ENCODE measurements at regions not wholly inside any gene's neighbourhood (a gene's known extent, or its start where the extent isn't known, plus 50 kb on each side); places are given as distances from the start of the nearest gene placed in this dataset.
"Not testable (repeated sequence)": the region's sequence is repeated elsewhere in the genome, so short reads cannot be mapped to it uniquely, and the experiment has no call there.

DNA sequence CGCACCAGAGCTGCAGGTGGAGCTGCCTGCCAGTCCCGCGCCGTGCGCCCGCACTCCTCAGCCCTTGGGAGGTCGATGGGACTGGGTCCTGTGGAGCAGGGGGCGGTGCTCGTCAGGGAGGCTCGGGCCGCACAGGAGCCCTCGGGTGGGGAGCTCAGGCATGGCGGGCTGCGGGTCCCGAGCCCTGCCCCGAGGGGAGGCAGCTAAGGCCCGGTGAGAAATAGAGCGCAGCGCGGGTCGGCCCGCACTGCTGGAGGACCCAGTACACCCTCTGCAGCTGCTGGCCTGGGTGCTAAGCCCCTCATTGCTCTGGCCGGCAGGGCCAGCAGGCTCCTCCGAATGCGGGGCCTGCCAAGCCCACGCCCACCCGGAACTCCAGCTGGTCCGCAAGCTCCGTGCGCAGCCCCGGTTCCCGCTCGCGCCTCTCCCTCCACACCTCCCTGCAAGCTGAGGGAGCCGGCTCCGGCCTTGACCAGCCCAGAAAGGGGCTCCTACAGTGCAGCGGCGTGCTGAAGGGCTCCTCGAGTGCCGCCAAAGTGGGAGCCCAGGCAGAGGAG is 403.7 kb upstream of the KLHL1 start:
- DNase-seq (ENCODE audit: low spot score), result not testable (repeated sequence)

DNA sequence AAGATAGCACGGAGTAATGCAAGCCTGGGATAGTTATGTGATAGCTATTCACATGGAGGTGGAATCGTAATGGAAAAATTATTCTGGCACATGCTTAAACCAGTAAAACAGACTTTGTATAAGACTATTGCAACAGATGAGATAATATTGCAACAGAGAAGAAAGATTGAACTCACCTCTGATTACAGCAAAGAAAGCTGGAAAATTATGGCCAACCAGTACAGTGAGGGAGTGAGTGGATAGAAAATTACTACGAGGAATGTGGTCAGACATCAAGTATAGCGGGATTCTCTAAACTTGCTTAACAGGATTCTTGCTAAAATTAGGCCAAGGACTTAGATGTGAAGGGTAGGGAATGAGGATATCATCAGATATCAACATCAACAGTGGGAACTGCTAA is 397.6 kb upstream of the KLHL1 start:
- DNase-seq (ENCODE audit: low spot score), result no peak

DNA sequence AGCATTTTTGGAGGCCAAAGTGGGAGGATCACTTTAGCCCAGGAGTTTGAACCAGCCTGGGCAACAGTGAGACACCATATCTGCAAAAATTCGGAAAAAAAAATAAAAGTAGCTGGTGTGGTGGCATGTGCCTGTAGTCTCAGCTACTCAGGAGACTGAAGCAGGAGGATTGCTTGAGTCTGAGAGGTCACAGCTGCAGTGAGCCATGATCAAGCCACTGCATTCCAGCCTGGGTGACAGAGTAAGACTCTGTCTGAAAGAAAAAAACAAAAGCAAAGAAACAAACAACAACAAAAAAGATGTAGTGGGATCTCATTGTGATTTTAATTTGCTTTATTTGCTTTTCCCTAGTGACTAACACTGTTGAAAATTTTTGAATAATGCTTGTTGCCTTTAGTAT is 394.7 kb upstream of the KLHL1 start:
- no peak for DNase-seq (ENCODE audit: low spot score)

DNA sequence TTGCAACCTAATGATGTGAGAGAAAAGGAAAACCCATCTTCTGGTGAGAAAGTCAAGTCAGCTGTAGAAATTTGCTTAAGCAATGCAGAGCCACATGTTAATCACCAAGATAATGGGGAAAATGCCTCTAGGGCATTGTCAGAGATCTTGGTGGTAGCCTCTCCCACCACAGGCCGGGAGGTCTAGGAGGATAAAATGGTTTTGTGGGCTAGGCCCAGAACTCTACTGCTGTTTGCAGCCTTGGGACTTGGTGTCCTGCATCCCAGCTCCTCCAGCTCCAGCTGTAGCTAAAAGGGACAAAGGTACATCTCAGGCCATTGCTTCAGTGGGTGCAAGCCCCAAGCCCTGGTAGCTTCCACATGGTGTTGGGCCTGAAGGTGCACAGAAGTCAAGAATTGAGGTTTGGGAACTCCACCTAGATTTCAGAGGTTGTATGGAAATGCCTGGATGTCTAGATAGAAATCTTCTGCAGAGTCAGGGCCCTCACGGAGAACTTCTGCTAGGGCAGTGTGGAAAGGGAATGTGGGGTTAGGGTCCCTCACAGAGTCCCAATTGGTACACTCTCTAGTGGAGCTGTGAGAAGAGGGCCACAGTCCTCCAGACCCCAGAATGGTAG is 382.2 kb upstream of the KLHL1 start:
- no peak for DNase-seq (ENCODE audit: low spot score)

DNA sequence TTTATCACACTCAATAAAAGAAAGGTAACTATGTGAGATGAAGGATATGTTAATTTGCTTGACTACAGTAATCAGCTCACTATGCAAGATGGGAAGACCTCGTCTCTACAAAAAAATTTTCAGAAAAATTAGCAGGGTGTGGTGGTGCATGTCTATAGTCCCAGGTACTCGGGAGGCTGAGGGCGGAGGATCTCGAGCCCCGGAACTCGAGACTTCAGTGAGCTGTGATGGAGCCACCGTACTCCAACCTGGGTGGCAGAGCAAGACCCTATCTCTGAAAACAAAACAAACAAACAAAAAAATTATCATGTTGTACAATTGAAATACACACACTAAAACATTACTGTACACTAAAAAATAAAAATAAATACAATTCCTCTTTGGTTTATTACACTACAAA is 376.7 kb upstream of the KLHL1 start:
- no peak for DNase-seq (ENCODE audit: low spot score)

- DNase-seq (ENCODE audit: low spot score), result no peak
These were observed 375.5 kb upstream of the KLHL1 start for GRCh38 chr13:70483599-70484276.

DNA sequence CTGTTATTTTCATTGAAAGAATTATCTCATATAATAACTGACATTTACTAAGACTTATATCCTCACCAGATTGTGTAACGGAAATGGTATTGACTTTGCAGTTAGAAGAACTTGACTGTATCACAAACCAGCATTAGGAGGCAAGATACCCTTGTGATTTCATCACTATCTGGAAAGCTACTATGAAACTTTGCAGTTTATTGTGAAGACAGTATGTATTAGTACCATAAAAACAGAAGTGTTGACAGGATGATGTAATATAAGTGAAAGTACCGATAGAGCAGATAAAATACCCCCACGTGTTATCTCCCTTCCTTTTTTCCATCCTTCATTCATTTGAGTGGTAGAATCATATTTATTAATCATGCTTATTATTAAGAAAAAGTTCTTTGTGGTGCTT is 365.7 kb upstream of the KLHL1 start:
- peak; percentile 29 for DNase-seq (ENCODE audit: low spot score)

- no peak for DNase-seq (ENCODE audit: low spot score)
These were observed 360.8 kb upstream of the KLHL1 start for GRCh38 chr13:70469077-70469476.

- DNase-seq (ENCODE audit: low spot score), result no peak
These were observed 349.2 kb upstream of the KLHL1 start for GRCh38 chr13:70457474-70457873.

GRCh38 chr13:70448820-70449219 is 340.6 kb upstream of the KLHL1 start:
- DNase-seq (ENCODE audit: low spot score), result no peak

- DNase-seq (ENCODE audit: low spot score), result no peak
These were observed 324.1 kb upstream of the KLHL1 start for GRCh38 chr13:70432276-70432805.

- no peak for DNase-seq (ENCODE audit: low spot score)
These were observed 322.0 kb upstream of the KLHL1 start for GRCh38 chr13:70430256-70430655.

DNA sequence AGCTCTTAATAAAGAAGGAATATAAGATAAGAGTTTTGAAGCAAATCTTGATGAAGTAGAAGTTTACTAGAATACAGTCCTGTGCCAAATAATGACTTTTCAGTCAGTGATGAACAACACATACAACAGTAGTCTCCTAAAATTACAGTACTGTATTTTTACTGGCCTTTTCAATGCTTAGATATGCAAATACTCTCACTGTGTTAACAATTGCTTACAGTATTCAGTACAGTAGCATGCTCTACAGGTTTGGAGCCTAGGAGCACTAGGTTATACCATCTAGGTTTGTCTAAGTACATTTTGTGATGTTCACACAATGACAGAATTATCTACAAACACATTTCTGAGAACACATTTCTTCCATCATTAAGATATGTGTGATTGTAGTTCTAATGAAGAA is 316.7 kb upstream of the KLHL1 start:
- DNase-seq (ENCODE audit: low spot score), result no peak

DNA sequence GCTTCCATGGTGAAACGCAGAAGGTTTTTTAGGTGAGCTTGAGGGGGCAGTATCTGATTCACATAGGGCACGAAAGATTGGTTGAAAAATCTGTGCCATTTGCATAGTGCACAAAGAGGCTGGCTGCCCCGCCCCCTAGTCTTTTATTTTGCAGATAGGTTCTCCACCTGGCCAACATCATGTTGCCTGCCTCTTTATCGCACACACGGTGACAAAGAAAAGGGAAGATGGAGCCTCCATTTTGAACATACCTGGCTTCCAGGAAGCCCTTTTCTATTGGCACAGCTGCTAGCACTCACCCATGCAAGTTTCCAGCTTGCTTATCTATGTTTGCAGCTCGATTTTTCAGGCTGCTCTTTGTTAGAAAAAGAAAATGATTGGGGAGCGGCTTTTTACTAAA is 316.2 kb upstream of the KLHL1 start:
- no peak for DNase-seq (ENCODE audit: low spot score)

DNA sequence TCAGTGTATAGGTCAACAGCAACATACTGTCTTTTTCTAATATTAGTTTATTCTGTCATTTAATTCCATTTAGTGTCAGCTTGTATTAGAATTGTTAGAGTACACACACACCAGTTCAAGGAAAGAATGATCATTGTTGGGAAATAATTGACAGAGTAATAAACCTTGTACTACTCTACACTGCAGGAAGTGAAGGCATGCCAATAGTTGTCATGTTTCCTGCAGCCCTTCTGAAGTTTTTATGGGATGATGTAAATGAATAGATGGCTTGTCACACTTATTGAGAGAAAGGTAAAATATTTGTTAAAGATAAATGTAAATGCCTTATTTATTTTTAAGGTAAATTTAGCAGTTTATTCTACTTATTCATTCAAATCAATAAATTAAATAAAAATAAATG is 306.9 kb upstream of the KLHL1 start:
- no peak for DNase-seq (ENCODE audit: low spot score)

DNA sequence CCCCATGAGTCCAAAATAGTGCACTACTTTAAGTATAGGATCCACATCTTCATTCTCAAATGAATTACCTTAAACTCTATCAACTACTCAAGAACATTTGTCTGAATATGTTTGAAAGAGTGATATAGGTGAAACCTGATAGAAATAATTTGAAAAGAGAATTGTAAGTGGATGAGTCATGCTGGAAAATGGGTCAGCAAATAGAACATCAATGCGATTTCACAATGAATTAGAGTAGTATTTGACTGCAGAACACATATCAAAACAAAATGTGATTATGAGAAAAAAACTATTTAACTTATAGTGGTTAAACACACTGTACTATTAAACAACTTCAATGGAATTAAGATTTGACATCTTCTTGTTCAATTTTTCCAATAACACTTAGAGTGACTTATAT is 300.6 kb upstream of the KLHL1 start:
- DNase-seq (ENCODE audit: low spot score), result no peak

- no peak for DNase-seq (ENCODE audit: low spot score)
These were observed 299.2 kb upstream of the KLHL1 start for GRCh38 chr13:70407486-70407885.

DNA sequence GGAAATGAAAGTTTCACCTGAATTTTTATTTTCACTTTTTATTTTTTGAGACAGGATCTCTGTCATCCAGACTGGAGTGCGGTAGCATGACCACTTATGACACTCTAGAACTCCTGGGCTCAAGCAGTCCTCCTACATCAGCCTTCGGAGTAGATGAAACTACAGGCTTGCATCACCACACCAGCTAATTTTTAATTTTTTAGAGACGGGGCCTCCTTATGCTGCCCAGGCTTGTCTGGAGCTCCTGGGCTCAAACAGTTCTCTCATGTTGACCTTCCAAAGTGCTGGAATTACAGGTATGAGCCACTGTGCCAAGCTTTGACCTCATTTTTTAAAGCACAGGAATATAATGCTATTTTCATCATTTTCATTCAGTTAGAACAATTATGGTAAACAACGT is 297.0 kb upstream of the KLHL1 start:
- DNase-seq (ENCODE audit: low spot score), result no peak

DNA sequence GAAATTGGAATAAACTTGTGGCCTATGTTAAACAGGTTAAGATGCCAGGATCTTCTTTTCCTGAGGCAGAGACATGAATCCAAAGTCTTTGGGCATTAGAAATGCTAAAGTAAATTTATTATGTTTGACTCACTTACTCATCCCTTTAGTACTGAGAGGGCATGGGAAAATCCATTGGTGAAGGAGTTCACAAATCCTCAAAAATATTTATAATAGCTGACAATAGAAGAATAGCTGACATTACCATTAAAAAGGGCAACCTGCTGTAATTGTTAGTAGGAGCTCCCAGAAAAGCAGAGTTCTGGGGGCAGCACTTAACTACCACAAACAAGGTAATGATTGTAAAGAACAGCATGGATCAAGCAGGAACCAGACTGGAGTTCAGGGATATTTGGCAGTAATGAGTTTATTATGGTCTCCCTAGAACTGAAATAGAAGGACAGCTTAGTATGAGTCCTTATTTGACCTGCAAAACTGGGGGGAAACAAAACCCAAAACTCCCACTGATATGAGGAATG is 285.8 kb upstream of the KLHL1 start:
- no peak for DNase-seq (ENCODE audit: low spot score)

GRCh38 chr13:70391678-70392077 is 283.4 kb upstream of the KLHL1 start:
- DNase-seq (ENCODE audit: low spot score), result no peak

- no peak for DNase-seq (ENCODE audit: low spot score)
These were observed 282.7 kb upstream of the KLHL1 start for GRCh38 chr13:70390968-70391367.

- no peak for DNase-seq (ENCODE audit: low spot score)
These were observed 281.8 kb upstream of the KLHL1 start for GRCh38 chr13:70390064-70390463.

GRCh38 chr13:70388935-70389334 is 280.7 kb upstream of the KLHL1 start:
- DNase-seq (ENCODE audit: low spot score), result no peak
